ENCODE measurements at regions not wholly inside any gene's neighbourhood (a gene's known extent, or its start where the extent isn't known, plus 50 kb on each side); places are given as distances from the start of the nearest gene placed in this dataset.

- DNase-seq = no peak
Measured at GRCh38 chr17:77899498-77899897, 59.0 kb upstream of the TNRC6C start.

- DNase-seq = no peak
Measured at GRCh38 chr17:77901481-77901880, 57.0 kb upstream of the TNRC6C start.

- no peak for DNase-seq
Measured at GRCh38 chr17:77905266-77905665, 53.2 kb upstream of the TNRC6C start.

- no peak for DNase-seq
Measured at GRCh38 chr17:77905766-77906165, 52.7 kb upstream of the TNRC6C start.

GRCh38 chr17:77906377-77906871, 52.1 kb upstream of the TNRC6C start:
- DNase-seq = no peak

GRCh38 chr17:77907497-77908461, 50.7 kb upstream of the TNRC6C start:
- DNase-seq = no peak

- no peak for DNase-seq
Measured at GRCh38 chr17:77908501-77908900, 50.0 kb upstream of the TNRC6C start.

Data from stimulated activated CD4-positive, alpha-beta T cell treated with anti-CD3 and anti-CD28 coated beads, Interleukin-4, amount 100 ng/mL, for 24 hours (primary cell).